ENCODE measurements at regions not wholly inside any gene's neighbourhood (a gene's known extent, or its start where the extent isn't known, plus 50 kb on each side); places are given as distances from the start of the nearest gene placed in this dataset.

DNA sequence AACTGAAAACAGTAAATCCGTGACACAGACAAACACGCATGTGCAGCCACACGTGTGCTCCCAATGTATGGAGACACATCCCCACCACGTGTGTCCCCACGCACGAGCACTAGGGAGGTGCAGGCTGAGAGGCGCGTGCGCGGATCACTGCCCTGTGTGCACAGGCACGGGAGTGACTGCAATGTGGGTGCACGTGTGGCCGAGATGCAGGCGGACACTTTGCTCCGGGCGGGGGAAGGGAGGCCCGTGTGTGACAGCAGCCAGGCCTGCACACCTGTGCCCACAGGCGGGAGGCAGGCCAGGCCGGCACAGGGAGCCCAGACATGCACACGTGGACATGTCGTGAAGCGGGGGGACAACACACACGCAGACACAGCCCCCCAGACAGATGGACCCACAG is 77.0 kb downstream of the PTPRS start:
- Histone ChIP-seq H3K27me3 (no peaks in the 10 kb centered on the region), H3K4me1 (no peaks in the 10 kb centered on the region), H3K36me3 (peaks cover 37% of the 10 kb centered on the region), H3K9me3 (no peaks in the 10 kb centered on the region), H3K4me3 (ENCODE audit: low read depth, low read length) (no peak overlapping the region)
- TF ChIP-seq, protein P1, sequence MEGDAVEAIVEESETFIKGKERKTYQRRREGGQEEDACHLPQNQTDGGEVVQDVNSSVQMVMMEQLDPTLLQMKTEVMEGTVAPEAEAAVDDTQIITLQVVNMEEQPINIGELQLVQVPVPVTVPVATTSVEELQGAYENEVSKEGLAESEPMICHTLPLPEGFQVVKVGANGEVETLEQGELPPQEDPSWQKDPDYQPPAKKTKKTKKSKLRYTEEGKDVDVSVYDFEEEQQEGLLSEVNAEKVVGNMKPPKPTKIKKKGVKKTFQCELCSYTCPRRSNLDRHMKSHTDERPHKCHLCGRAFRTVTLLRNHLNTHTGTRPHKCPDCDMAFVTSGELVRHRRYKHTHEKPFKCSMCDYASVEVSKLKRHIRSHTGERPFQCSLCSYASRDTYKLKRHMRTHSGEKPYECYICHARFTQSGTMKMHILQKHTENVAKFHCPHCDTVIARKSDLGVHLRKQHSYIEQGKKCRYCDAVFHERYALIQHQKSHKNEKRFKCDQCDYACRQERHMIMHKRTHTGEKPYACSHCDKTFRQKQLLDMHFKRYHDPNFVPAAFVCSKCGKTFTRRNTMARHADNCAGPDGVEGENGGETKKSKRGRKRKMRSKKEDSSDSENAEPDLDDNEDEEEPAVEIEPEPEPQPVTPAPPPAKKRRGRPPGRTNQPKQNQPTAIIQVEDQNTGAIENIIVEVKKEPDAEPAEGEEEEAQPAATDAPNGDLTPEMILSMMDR (IDR thresholded peaks at IDR 0.05; ENCODE audit: low read depth, low read length) = no peak
- no peak for DNase-seq

DNA sequence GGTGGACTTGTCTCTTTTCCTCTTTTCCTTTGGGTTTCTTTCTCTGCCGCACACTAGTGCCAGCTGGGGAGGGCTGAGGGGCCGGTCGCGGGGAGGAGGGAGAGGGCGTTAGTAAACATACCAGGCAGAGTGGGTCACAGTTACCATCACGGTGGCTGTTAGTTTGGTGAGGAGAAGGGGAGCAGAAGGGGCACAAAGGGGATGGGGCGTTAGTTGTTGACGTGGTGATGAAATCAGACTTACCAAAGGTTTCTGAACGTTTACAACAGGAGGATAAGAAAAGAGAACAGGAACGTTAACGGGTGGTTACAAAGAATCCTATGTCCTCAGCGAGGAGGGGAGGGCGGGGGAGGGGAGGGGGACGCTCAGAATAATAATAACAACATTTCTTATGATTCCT is 77.9 kb downstream of the PTPRS start:
- Histone ChIP-seq H3K4me3 (ENCODE audit: low read depth, low read length) (no peak overlapping the region), H3K4me1 (no peaks in the 10 kb centered on the region), H3K36me3 (peaks cover 46% of the 10 kb centered on the region), H3K27me3 (no peaks in the 10 kb centered on the region), H3K9me3 (no peaks in the 10 kb centered on the region)
- TF ChIP-seq, protein P1 (IDR thresholded peaks at IDR 0.05; ENCODE audit: low read depth, low read length) = no peak
- no peak for DNase-seq

DNA sequence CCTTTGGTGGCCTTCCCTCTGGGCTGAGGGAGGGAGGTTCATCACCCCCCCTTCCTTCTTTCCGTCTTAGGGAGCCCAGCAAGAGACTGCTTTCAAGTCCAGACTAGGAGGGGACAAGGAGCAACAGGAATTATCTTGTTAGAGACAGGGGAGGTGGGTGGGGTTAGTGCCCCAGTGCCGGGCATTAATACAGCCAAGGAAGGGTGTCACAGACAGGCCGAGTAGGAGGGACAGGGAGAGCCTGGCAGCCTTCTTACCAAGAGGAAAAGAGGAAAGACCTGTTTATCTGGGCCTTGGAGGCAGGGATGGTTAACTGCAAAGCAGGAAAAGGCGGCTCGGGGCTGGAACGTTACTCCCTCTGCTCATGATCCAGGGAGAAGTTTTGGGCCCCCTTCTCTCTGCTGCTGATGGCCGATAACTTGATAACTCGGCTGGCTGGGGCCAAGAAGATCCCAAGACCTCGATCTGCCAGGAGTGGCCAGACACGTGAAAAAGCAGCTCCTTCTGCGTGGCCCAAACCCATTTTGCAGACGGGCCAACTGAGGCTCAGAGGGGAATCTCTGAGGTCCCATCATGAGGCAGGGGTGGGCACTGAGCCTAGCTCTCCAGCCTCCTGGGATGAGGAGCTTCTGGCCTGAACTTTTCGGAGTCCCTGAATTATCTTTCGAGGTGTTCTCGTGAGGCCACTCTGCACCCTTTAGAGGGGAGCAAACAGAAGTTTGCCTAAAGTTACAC is 79.3 kb downstream of the PTPRS start:
- peaks cover 60% of the 10 kb centered on the region for H3K36me3 ChIP-seq
- TF ChIP-seq, protein P1 (IDR thresholded peaks at IDR 0.05; ENCODE audit: low read depth, low read length) = no peak

DNA sequence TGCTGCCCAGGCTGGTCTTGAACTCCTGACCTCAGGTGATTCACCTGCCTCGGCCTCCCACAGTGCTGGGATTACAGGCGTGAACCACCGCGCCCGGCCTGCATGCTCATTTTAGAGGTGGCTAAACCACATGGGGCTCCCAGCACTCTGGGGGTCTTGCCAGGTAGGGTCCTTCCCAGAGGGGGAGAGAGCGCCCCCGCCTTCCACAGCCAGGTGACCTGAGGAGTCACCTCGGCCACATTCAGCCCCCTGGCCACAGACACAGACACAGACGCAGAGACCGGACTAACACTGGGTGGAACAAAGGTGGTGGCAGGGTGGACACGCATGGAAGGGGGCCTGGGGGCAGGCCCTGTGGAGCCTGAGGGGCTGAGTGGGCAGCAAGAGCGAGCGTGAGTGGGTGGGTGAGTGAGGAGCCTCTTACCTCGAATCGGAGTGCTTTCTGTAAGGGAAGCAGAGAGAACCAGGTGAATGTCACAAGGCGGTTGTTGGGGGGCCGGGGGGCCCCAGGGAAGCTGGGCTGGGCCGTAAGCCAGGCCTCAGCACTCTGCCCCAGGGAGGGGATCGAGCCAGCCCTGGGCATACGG is 80.1 kb downstream of the PTPRS start:
- TF ChIP-seq, protein P1 (IDR thresholded peaks at IDR 0.05; ENCODE audit: low read depth, low read length) = no peak
- no peak for DNase-seq
- Histone ChIP-seq H3K36me3 (peaks cover 64% of the 10 kb centered on the region), H3K27me3 (no peaks in the 10 kb centered on the region), H3K9me3 (no peaks in the 10 kb centered on the region), H3K4me1 (no peaks in the 10 kb centered on the region), H3K4me3 (ENCODE audit: low read depth, low read length) (no peak overlapping the region)

More for the DNA sequence above, 79.3 kb downstream of the PTPRS start:
- H3K9me3 ChIP-seq = no peaks in the 10 kb centered on the region
- no peaks in the 10 kb centered on the region for H3K27me3 ChIP-seq
- H3K4me1 ChIP-seq = no peaks in the 10 kb centered on the region
- DNase-seq = no peak
- H3K4me3 ChIP-seq (ENCODE audit: low read depth, low read length) = no peak overlapping the region

DNA sequence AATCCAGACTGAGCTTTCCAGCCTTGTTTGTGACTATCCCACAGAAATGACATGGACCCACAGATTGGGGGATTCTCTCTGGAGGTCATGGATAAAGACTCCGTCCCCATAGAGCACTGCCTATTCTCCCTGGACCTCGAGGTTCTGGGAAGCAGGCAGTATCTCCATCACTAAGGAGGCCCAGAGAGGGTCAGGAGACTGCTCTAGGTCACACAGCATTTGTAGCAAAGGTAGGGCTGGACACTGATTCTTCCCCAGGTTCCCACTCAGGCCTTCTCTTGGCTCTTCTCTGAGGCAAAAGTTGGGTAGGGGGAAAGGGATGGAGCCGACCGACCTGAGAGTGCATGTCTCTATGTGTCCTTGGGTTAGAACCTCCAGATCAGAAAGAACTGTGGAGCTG is 80.9 kb downstream of the PTPRS start:
- DNase-seq = no peak
- H3K36me3 ChIP-seq = peaks cover 68% of the 10 kb centered on the region

More for the DNA sequence above, 80.9 kb downstream of the PTPRS start:
- no peaks in the 10 kb centered on the region for H3K4me1 ChIP-seq
- TF ChIP-seq, protein P1 (IDR thresholded peaks at IDR 0.05; ENCODE audit: low read depth, low read length) = no peak
- no peaks in the 10 kb centered on the region for H3K9me3 ChIP-seq
- no peaks in the 10 kb centered on the region for H3K27me3 ChIP-seq
- H3K4me3 ChIP-seq (ENCODE audit: low read depth, low read length) = no peak overlapping the region
